HepG2 (cell line): ENCODE measurements at regions not wholly inside any gene's neighbourhood (a gene's known extent, or its start where the extent isn't known, plus 50 kb on each side); places are given as distances from the start of the nearest gene placed in this dataset.

Experiments used
- ARID4A ChIP-seq: sonication (generic); formaldehyde crosslinking; IDR thresholded peaks from 2 replicates; pipeline ENCODE4 v1.5.0; 2020; ENCODE audit warnings: mild to moderate bottlenecking, missing genetic modification reagents, borderline replicate concordance
- BCL6 ChIP-seq: IDR thresholded peaks from 2 replicates; pipeline ENCODE4 v1.6.1; 2016; ENCODE audit warnings: missing genetic modification reagents, missing compliant biosample characterization
- BORCS8-MEF2B ChIP-seq: sonication (generic); formaldehyde crosslinking; IDR thresholded peaks from 2 replicates; pipeline ENCODE4 v1.8.0; 2022; ENCODE audit warnings: mild to moderate bottlenecking, missing genetic modification reagents
- DRAP1 ChIP-seq: IDR thresholded peaks from 2 replicates; pipeline ENCODE4 v1.6.1; 2016; ENCODE audit warnings: missing genetic modification reagents, missing compliant biosample characterization
- FOXA3 ChIP-seq: IDR thresholded peaks from 2 replicates; pipeline ENCODE4 v1.6.1; 2016; ENCODE audit warnings: missing genetic modification reagents, missing compliant biosample characterization
- FOXJ3 ChIP-seq: sonication (generic); formaldehyde crosslinking; IDR thresholded peaks from 2 replicates; pipeline ENCODE4 v1.4.0; 2020; ENCODE audit warnings: missing genetic modification reagents, mild to moderate bottlenecking, borderline replicate concordance
- FOXK1 ChIP-seq: sonication (generic); formaldehyde crosslinking; IDR thresholded peaks from 2 replicates; pipeline ENCODE4 v1.4.0; 2020; ENCODE audit warnings: low read depth, missing genetic modification reagents, borderline replicate concordance
- FOXO1 ChIP-seq: sonication (generic); formaldehyde crosslinking; IDR thresholded peaks from 2 replicates; pipeline ENCODE4 v1.4.0; 2020; ENCODE audit warnings: missing genetic modification reagents
- HMG20A ChIP-seq: IDR thresholded peaks from 2 replicates; pipeline ENCODE4 v1.6.1; 2016; ENCODE audit warnings: borderline replicate concordance
- KDM5B ChIP-seq: sonication (generic); formaldehyde crosslinking; IDR thresholded peaks from 2 replicates; pipeline ENCODE4 v1.4.0; 2020; ENCODE audit warnings: missing genetic modification reagents, mild to moderate bottlenecking, borderline replicate concordance
- MTA1 ChIP-seq: sonication (generic); formaldehyde crosslinking; IDR thresholded peaks from 2 replicates; pipeline ENCODE4 v1.4.0; 2020; ENCODE audit warnings: missing genetic modification reagents, mild to moderate bottlenecking, borderline replicate concordance
- ZMYM4 ChIP-seq: sonication (generic); formaldehyde crosslinking; IDR thresholded peaks from 2 replicates; pipeline ENCODE4 v1.8.1; 2023; ENCODE audit warnings: mild to moderate bottlenecking, missing genetic modification reagents
- ZNF281 ChIP-seq: sonication (generic); formaldehyde crosslinking; IDR thresholded peaks from 2 replicates; pipeline ENCODE4 v1.4.0; 2020; ENCODE audit warnings: missing genetic modification reagents, borderline replicate concordance
- ZNF292 ChIP-seq: sonication (generic); formaldehyde crosslinking; IDR thresholded peaks from 2 replicates; pipeline ENCODE4 v1.8.1; 2022; ENCODE audit warnings: mild to moderate bottlenecking, low read depth, missing genetic modification reagents, borderline replicate concordance
- TF ChIP-seq, protein P1 (sequence below): IDR thresholded peaks from 2 replicates; pipeline ENCODE4 v1.6.1; 2016; ENCODE audit warnings: low read depth
- TF ChIP-seq, protein P2 (sequence below): sonication (generic); formaldehyde crosslinking; IDR thresholded peaks from 2 replicates; pipeline ENCODE4 v1.5.1; 2020; ENCODE audit warnings: mild to moderate bottlenecking, moderate library complexity, missing genetic modification reagents
- TF ChIP-seq, protein P3 (sequence below): IDR thresholded peaks from 2 replicates; pipeline ENCODE4 v1.6.1; 2016; ENCODE audit warnings: mild to moderate bottlenecking

DNA sequence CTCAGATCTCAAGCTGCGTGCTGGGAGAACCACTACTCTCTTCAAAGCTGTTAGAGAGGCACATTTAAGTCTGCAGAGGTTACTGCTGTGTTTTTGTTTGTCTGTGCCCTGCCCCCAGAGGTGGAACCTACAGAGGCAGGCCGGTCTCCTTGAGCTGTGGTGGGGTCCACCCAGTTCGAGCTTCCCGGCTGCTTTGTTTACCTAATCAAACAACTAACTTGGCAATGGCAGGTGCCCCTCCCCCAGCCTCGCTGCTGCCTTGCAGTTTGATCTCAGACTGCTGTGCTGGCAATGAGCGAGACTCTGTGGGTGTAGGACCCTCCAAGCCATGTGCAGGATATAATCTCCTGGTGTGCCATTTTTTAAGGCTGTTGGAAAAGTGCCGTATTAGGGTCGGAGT lies 442.4 kb downstream of the TMEM232 start (continued):
- TF ChIP-seq, protein P1, sequence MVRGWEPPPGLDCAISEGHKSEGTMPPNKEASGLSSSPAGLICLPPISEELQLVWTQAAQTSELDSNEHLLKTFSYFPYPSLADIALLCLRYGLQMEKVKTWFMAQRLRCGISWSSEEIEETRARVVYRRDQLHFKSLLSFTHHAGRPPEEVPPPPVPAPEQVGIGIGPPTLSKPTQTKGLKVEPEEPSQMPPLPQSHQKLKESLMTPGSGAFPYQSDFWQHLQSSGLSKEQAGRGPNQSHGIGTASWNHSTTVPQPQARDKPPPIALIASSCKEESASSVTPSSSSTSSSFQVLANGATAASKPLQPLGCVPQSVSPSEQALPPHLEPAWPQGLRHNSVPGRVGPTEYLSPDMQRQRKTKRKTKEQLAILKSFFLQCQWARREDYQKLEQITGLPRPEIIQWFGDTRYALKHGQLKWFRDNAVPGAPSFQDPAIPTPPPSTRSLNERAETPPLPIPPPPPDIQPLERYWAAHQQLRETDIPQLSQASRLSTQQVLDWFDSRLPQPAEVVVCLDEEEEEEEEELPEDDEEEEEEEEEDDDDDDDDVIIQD (CRISPR knock-in tag), result peak; percentile 54; the same call in 1 of the 2 replicates
- TF ChIP-seq FOXA3 (CRISPR knock-in tag), result peak; percentile 94
- TF ChIP-seq, protein P2, sequence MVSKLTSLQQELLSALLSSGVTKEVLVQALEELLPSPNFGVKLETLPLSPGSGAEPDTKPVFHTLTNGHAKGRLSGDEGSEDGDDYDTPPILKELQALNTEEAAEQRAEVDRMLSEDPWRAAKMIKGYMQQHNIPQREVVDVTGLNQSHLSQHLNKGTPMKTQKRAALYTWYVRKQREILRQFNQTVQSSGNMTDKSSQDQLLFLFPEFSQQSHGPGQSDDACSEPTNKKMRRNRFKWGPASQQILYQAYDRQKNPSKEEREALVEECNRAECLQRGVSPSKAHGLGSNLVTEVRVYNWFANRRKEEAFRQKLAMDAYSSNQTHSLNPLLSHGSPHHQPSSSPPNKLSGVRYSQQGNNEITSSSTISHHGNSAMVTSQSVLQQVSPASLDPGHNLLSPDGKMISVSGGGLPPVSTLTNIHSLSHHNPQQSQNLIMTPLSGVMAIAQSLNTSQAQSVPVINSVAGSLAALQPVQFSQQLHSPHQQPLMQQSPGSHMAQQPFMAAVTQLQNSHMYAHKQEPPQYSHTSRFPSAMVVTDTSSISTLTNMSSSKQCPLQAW (CRISPR knock-in tag), result 0 out of 2 replicates have a peak, but pooled peaks have one; percentile 23
- TF ChIP-seq MTA1 (CRISPR knock-in tag), result peak; percentile 49; the same call in 1 of the 2 replicates
- peak; percentile 33; the same call in 1 of the 2 replicates for TF ChIP-seq FOXO1 (CRISPR knock-in tag)
- peak; percentile 83; the same call in 1 of the 2 replicates for TF ChIP-seq ZNF292 (CRISPR knock-in tag)
- peak; percentile 34; the same call in 1 of the 2 replicates for TF ChIP-seq HMG20A
- TF ChIP-seq ARID4A (CRISPR knock-in tag), result peak; percentile 30; the same call in 1 of the 2 replicates
- TF ChIP-seq FOXK1, result peak; percentile 39; the same call in 1 of the 2 replicates
- TF ChIP-seq ZMYM4 (CRISPR knock-in tag), result peak; percentile 93
- TF ChIP-seq BORCS8-MEF2B (CRISPR knock-in tag), result 0 out of 2 replicates have a peak, but pooled peaks have one; percentile 24
- peak; percentile 98 for TF ChIP-seq ZNF281 (CRISPR knock-in tag)
- TF ChIP-seq DRAP1 (CRISPR knock-in tag), result peak; percentile 23; the same call in 1 of the 2 replicates
- TF ChIP-seq BCL6 (CRISPR knock-in tag), result 0 out of 2 replicates have a peak, but pooled peaks have one; percentile 26
- peak; percentile 42; the same call in 1 of the 2 replicates for TF ChIP-seq KDM5B (CRISPR knock-in tag)
- TF ChIP-seq FOXJ3 (CRISPR knock-in tag), result peak; percentile 71; the same call in 1 of the 2 replicates
- TF ChIP-seq, protein P3, sequence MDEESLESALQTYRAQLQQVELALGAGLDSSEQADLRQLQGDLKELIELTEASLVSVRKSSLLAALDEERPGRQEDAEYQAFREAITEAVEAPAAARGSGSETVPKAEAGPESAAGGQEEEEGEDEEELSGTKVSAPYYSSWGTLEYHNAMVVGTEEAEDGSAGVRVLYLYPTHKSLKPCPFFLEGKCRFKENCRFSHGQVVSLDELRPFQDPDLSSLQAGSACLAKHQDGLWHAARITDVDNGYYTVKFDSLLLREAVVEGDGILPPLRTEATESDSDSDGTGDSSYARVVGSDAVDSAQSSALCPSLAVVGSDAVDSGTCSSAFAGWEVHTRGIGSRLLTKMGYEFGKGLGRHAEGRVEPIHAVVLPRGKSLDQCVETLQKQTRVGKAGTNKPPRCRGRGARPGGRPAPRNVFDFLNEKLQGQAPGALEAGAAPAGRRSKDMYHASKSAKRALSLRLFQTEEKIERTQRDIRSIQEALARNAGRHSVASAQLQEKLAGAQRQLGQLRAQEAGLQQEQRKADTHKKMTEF (CRISPR knock-in tag), result peak; percentile 77; the same call in 1 of the 2 replicates
